Astrocyte (in vitro differentiated cells and primary cell): ENCODE measurements at regions not wholly inside any gene's neighbourhood (a gene's known extent, or its start where the extent isn't known, plus 50 kb on each side); places are given as distances from the start of the nearest gene placed in this dataset.
A peak's percentile ranks its signal among the peaks of the same experiment; 100 is the strongest.

Experiments used
- DNase-seq: peaks from one replicate; pipeline ENCODE4 v3.0.0-alpha.2; 2010; ENCODE audit warnings: low read depth
- FAIRE-seq: peaks from 2 replicates; lab custom pipeline; 2011; peaks lifted over from hg19 to GRCh38; lab: Jason Lieb, UNC
- H2AFZ ChIP-seq: 2 replicates; pipeline ENCODE4 v1.6.0; 2012; ENCODE audit warnings: low read depth, low read length, inconsistent platforms
- H3K27ac ChIP-seq: 2 replicates; pipeline ENCODE4 v1.5.1; 2011; ENCODE audit warnings: low read depth, low read length, inconsistent platforms
- H3K27me3 ChIP-seq: 2 replicates; pipeline ENCODE4 v1.6.0; 2011; ENCODE audit warnings: low read length, inconsistent platforms; ENCODE audit not compliant: insufficient read depth
- H3K36me3 ChIP-seq: 2 replicates; pipeline ENCODE4 v1.5.1; 2011; ENCODE audit warnings: low read length, inconsistent platforms; ENCODE audit not compliant: insufficient read depth
- H3K4me1 ChIP-seq: 2 replicates; pipeline ENCODE4 v1.5.1; 2011; ENCODE audit warnings: low read length, inconsistent platforms; ENCODE audit not compliant: insufficient read depth
- H3K4me2 ChIP-seq: 2 replicates; pipeline ENCODE4 v1.6.0; 2012; ENCODE audit warnings: low read length, inconsistent platforms
- H3K4me3 ChIP-seq: 2 replicates; pipeline ENCODE4 v1.5.1; 2011; ENCODE audit warnings: low read depth, mild to moderate bottlenecking, low read length, inconsistent platforms; ENCODE audit not compliant: insufficient read depth
- H3K79me2 ChIP-seq: 2 replicates; pipeline ENCODE4 v1.6.0; 2012; ENCODE audit warnings: mild to moderate bottlenecking, low read length, inconsistent platforms; ENCODE audit not compliant: insufficient read depth
- H3K9ac ChIP-seq: 2 replicates; pipeline ENCODE4 v1.6.0; 2012; ENCODE audit warnings: mild to moderate bottlenecking, low read length, inconsistent platforms
- H3K9me3 ChIP-seq: 2 replicates; pipeline ENCODE4 v1.5.1; 2012; ENCODE audit warnings: low read depth, mild to moderate bottlenecking, low read length, inconsistent platforms; ENCODE audit not compliant: insufficient read depth
- H4K20me1 ChIP-seq: 2 replicates; pipeline ENCODE4 v1.6.0; 2012; ENCODE audit warnings: low read length, inconsistent platforms; ENCODE audit not compliant: insufficient read depth
- H3K27ac Mint-ChIP-seq: one replicate; pipeline ENCODE4 v1.8.0; 2021; ENCODE audit warnings: mild to moderate bottlenecking, mixed read lengths; ENCODE audit not compliant: unreplicated experiment
- H3K27me3 Mint-ChIP-seq: one replicate; pipeline ENCODE4 v1.8.0; 2021; ENCODE audit warnings: low read depth, mixed read lengths; ENCODE audit not compliant: unreplicated experiment
- H3K36me3 Mint-ChIP-seq: one replicate; pipeline ENCODE4 v1.8.0; 2021; ENCODE audit warnings: low read depth, mixed read lengths; ENCODE audit not compliant: unreplicated experiment
- H3K4me1 Mint-ChIP-seq: one replicate; pipeline ENCODE4 v1.8.0; 2021; ENCODE audit warnings: low read depth, mixed read lengths; ENCODE audit not compliant: unreplicated experiment
- H3K4me3 Mint-ChIP-seq: one replicate; pipeline ENCODE4 v1.8.0; 2021; ENCODE audit warnings: mild to moderate bottlenecking, moderate library complexity, mixed read lengths; ENCODE audit not compliant: unreplicated experiment
- H3K9me3 Mint-ChIP-seq: one replicate; pipeline ENCODE4 v1.8.0; 2021; ENCODE audit warnings: mild to moderate bottlenecking, mixed read lengths; ENCODE audit not compliant: unreplicated experiment
- EZH2 ChIP-seq: IDR thresholded peaks from 2 replicates; pipeline ENCODE4 v1.6.1; 2012; ENCODE audit warnings: mild to moderate bottlenecking, low read length, inconsistent platforms; ENCODE audit not compliant: insufficient read depth
- TF ChIP-seq, protein P1 (sequence below): IDR thresholded peaks from 2 replicates; pipeline ENCODE4 v1.5.1; 2011; ENCODE audit warnings: low read depth, mild to moderate bottlenecking, inconsistent platforms, low read length, moderate library complexity; ENCODE audit not compliant: insufficient read depth

DNA sequence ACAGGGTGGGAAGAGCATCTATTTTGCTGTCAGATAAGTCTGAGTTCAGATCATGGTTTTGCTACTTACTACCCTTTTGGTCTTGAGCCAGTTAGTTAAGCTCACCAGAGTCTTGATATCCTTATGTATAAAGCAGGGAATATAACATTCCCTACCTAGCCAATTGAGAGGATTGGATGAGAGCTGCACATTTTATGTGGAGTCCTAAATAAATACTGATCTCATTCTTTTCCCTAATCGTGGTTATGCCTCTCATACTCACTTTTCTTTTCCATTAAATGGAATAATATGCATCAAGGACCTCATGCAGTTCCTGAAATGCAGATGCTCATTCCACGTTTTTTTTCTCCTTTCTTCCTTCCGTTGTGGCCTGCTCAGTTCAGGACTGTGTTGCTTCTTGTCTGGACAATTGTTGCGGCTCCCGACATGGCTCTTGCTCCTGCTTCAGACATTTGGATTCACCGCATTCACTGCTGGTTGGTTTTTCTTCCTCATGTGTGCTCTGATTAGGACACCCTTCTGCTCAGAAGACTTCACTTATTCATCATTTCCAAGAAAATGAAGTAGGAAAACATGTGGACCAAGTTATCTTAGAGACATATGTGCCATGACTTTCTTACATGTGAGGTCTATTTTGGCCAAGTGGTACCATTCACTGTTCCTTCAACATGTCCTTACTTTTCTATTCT is 90.2 kb downstream of the NFKBIZ start:
- Histone ChIP-seq H3K79me2 (no peaks in the 10 kb centered on the region), H3K4me2 (peak overlapping the region; percentile 67), H2AFZ (peak overlapping the region; percentile 33), H3K9ac (peak overlapping the region; percentile 68), H3K27ac (peak overlapping the region; percentile 86), H3K4me1 (peaks cover 46% of the 10 kb centered on the region), H3K9me3 (no peaks in the 10 kb centered on the region), H3K27me3 (no peaks in the 10 kb centered on the region), H4K20me1 (no peaks in the 10 kb centered on the region), H3K4me3 (no peak overlapping the region), H3K36me3 (no peaks in the 10 kb centered on the region)
- Mint-ChIP-seq H3K27me3 (no peaks in the 10 kb centered on the region), H3K9me3 (no peaks in the 10 kb centered on the region), H3K36me3 (no peaks in the 10 kb centered on the region), H3K27ac (no peak overlapping the region), H3K4me3 (no peak overlapping the region), H3K4me1 (peaks cover 24% of the 10 kb centered on the region)
- DNase-seq, result peak; percentile 36
- TF ChIP-seq, protein P1, sequence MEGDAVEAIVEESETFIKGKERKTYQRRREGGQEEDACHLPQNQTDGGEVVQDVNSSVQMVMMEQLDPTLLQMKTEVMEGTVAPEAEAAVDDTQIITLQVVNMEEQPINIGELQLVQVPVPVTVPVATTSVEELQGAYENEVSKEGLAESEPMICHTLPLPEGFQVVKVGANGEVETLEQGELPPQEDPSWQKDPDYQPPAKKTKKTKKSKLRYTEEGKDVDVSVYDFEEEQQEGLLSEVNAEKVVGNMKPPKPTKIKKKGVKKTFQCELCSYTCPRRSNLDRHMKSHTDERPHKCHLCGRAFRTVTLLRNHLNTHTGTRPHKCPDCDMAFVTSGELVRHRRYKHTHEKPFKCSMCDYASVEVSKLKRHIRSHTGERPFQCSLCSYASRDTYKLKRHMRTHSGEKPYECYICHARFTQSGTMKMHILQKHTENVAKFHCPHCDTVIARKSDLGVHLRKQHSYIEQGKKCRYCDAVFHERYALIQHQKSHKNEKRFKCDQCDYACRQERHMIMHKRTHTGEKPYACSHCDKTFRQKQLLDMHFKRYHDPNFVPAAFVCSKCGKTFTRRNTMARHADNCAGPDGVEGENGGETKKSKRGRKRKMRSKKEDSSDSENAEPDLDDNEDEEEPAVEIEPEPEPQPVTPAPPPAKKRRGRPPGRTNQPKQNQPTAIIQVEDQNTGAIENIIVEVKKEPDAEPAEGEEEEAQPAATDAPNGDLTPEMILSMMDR, result no peak
- no peak for TF ChIP-seq EZH2
- peak; percentile 86 for FAIRE-seq

DNA sequence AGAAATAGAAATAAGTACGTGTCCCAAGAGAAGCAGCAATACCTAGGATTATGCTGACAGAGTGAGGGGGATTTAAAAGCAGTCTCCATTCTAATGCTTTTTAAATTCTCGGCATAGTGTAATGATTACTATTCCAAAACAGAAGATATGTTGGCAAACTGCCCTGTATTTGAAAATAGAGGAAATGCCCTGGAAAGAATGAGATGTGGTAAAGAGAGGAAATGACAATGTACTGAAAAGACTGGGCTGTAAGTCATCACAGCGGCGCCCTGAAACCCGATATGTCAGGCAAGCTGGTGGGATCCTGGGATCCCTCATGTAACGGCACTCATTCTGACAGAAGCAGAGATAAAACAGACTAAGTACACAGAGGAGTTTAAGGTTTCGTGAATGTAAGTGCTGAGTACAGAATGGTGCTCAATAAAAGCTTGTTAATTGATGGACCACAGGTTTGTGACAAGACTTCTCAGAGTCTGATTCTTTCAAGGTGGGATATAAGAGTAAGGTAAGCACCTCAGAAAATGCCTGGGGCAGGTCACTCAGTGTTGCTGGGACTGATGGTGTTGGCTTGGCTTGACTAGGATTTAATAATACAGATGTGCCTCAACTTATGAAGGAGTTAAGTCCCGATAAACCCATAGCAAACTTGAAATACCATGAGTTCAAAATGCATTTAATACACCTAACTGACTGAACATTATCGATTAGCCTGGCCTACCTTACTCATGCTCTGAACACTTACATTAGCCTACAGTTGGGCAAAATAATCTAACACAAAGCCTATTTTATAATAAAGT is 91.4 kb downstream of the NFKBIZ start:
- no peaks in the 10 kb centered on the region for H3K36me3 Mint-ChIP-seq
- no peak overlapping the region for H3K4me3 Mint-ChIP-seq
- Histone ChIP-seq H3K36me3 (no peaks in the 10 kb centered on the region), H3K9me3 (no peaks in the 10 kb centered on the region), H3K27me3 (no peaks in the 10 kb centered on the region), H3K4me1 (peaks cover 46% of the 10 kb centered on the region), H2AFZ (peak overlapping the region; percentile 14), H3K27ac (peak overlapping the region; percentile 86), H3K4me2 (peak overlapping the region; percentile 67), H3K79me2 (no peaks in the 10 kb centered on the region), H4K20me1 (no peaks in the 10 kb centered on the region), H3K4me3 (no peak overlapping the region), H3K9ac (peak overlapping the region; percentile 68)
- H3K9me3 Mint-ChIP-seq, result no peaks in the 10 kb centered on the region
- no peak overlapping the region for H3K27ac Mint-ChIP-seq
- DNase-seq, result peak; percentile 98
- no peaks in the 10 kb centered on the region for H3K27me3 Mint-ChIP-seq
- TF ChIP-seq, protein P1, result no peak
- TF ChIP-seq EZH2, result no peak
- peaks cover 19% of the 10 kb centered on the region for H3K4me1 Mint-ChIP-seq
- peak; percentile 93 for FAIRE-seq
